Retinal pigment epithelial cell (primary cell): ENCODE measurements at regions not wholly inside any gene's neighbourhood (a gene's known extent, or its start where the extent isn't known, plus 50 kb on each side); places are given as distances from the start of the nearest gene placed in this dataset.

Experiments
- DNase-seq: peaks from one replicate; pipeline ENCODE4 v3.0.0-alpha.2; 2010; ENCODE audit warnings: low read depth
- H3K4me3 ChIP-seq: 2 replicates; pipeline ENCODE4 v1.5.1; 2011; ENCODE audit warnings: mild to moderate bottlenecking, low read length, control low read depth, moderate library complexity
- CTCF ChIP-seq: conservative IDR thresholded peaks from 2 replicates; pipeline ENCODE4 v1.5.1; 2011; ENCODE audit warnings: low read depth, low read length, control low read depth, inconsistent platforms

- no peak for TF ChIP-seq CTCF
- DNase-seq: no peak
- no peak overlapping the region for H3K4me3 ChIP-seq
These were observed 50.7 kb upstream of the TOX2 start for GRCh38 chr20:43863821-43864544.

GRCh38 chr20:43863330-43863729 lies 51.3 kb upstream of the TOX2 start:
- DNase-seq: no peak
- H3K4me3 ChIP-seq: no peak overlapping the region
- TF ChIP-seq CTCF: no peak

GRCh38 chr20:43862438-43862837 lies 52.2 kb upstream of the TOX2 start:
- no peak overlapping the region for H3K4me3 ChIP-seq
- DNase-seq: no peak
- TF ChIP-seq CTCF: no peak

GRCh38 chr20:43859994-43860393 lies 54.7 kb upstream of the TOX2 start:
- TF ChIP-seq CTCF: no peak
- DNase-seq: no peak
- H3K4me3 ChIP-seq: no peak overlapping the region

- H3K4me3 ChIP-seq: no peak overlapping the region
- no peak for TF ChIP-seq CTCF
- DNase-seq: no peak
These were observed 56.7 kb upstream of the TOX2 start for GRCh38 chr20:43857932-43858331.

- no peak overlapping the region for H3K4me3 ChIP-seq
- DNase-seq: no peak
- no peak for TF ChIP-seq CTCF
These were observed 57.5 kb upstream of the TOX2 start for GRCh38 chr20:43857127-43857526.

GRCh38 chr20:43855803-43856202 lies 58.8 kb upstream of the TOX2 start:
- DNase-seq: no peak
- TF ChIP-seq CTCF: no peak
- no peak overlapping the region for H3K4me3 ChIP-seq
